Brain microvascular endothelial cell (primary cell): ENCODE measurements at regions not wholly inside any gene's neighbourhood (a gene's known extent, or its start where the extent isn't known, plus 50 kb on each side); places are given as distances from the start of the nearest gene placed in this dataset.

Source experiments
- DNase-seq: peaks from one replicate; pipeline ENCODE4 v3.0.0-alpha.2; 2020
- H3K27ac ChIP-seq: fragments of 250-450 bp; sonication (Bioruptor Pico); 2 replicates; pipeline ENCODE4 v1.5.1; 2020; ENCODE audit warnings: mild to moderate bottlenecking, moderate library complexity
- H3K27me3 ChIP-seq: fragments of 250-450 bp; sonication (Bioruptor Pico); replicated peaks from 2 replicates; pipeline ENCODE4 v1.5.1; 2020; ENCODE audit warnings: mild to moderate bottlenecking
- H3K36me3 ChIP-seq: fragments of 250-450 bp; sonication (Bioruptor Pico); replicated peaks from 2 replicates; pipeline ENCODE4 v1.5.1; 2020; ENCODE audit warnings: mild to moderate bottlenecking
- H3K4me3 ChIP-seq: 2 replicates; pipeline ENCODE4 v1.5.1; 2011; ENCODE audit warnings: low read depth, mild to moderate bottlenecking, control low read depth, low read length, moderate library complexity
- in situ Hi-C: cut with HindIII; loops from 2 replicates; pipeline ENCODE4 v1.10.0; 2017; ENCODE audit warnings: low sequenced_read_pairs, low pct_ligation_motif_present
- TF ChIP-seq, protein P1 (sequence below): IDR thresholded peaks from 2 replicates; pipeline ENCODE4 v1.5.1; 2011; ENCODE audit warnings: low read depth, mild to moderate bottlenecking, moderate library complexity, low read length, control low read depth, inconsistent platforms; ENCODE audit errors: missing control alignments

DNA sequence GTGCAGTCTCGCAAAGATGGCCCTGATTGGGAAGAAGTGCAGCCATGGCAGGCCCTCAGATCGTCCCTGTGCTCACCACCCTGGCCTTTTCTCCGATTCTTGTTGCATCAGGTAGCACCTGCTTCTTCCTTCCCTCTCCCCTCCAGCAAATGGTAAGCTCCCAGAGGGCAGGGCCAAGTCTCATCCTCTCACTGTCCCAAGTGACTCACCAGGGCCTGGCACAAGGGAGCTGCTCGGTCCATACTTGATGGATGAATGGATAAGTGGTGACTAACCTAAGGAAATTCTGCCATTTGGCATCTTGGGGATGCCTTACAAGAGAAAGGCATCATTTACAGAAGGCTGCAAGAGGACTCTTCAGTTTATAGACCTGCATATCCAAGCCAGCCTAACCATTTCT lies 84.9 kb downstream of the ZIC5 start:
- TF ChIP-seq, protein P1, sequence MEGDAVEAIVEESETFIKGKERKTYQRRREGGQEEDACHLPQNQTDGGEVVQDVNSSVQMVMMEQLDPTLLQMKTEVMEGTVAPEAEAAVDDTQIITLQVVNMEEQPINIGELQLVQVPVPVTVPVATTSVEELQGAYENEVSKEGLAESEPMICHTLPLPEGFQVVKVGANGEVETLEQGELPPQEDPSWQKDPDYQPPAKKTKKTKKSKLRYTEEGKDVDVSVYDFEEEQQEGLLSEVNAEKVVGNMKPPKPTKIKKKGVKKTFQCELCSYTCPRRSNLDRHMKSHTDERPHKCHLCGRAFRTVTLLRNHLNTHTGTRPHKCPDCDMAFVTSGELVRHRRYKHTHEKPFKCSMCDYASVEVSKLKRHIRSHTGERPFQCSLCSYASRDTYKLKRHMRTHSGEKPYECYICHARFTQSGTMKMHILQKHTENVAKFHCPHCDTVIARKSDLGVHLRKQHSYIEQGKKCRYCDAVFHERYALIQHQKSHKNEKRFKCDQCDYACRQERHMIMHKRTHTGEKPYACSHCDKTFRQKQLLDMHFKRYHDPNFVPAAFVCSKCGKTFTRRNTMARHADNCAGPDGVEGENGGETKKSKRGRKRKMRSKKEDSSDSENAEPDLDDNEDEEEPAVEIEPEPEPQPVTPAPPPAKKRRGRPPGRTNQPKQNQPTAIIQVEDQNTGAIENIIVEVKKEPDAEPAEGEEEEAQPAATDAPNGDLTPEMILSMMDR: no peak
- Histone ChIP-seq H3K36me3 (no peaks in the 10 kb centered on the region), H3K4me3 (no peak overlapping the region), H3K27me3 (no peaks in the 10 kb centered on the region), H3K27ac (no peak overlapping the region)
- no peak for DNase-seq
- in situ Hi-C loops: no loop called here

- in situ Hi-C loops: no loop called here
- H3K27ac ChIP-seq: no peak overlapping the region
- TF ChIP-seq, protein P1: no peak
- no peak for DNase-seq
- H3K27me3 ChIP-seq: no peaks in the 10 kb centered on the region
- H3K4me3 ChIP-seq: no peak overlapping the region
- no peaks in the 10 kb centered on the region for H3K36me3 ChIP-seq
These were observed 86.7 kb downstream of the ZIC5 start for GRCh38 chr13:99884913-99885312.

GRCh38 chr13:99883805-99884204 lies 87.8 kb downstream of the ZIC5 start:
- H3K4me3 ChIP-seq: no peak overlapping the region
- in situ Hi-C loops: no loop called here
- TF ChIP-seq, protein P1: no peak
- H3K36me3 ChIP-seq: no peaks in the 10 kb centered on the region
- H3K27ac ChIP-seq: no peak overlapping the region
- DNase-seq: no peak
- H3K27me3 ChIP-seq: peaks cover 2% of the 10 kb centered on the region

DNA sequence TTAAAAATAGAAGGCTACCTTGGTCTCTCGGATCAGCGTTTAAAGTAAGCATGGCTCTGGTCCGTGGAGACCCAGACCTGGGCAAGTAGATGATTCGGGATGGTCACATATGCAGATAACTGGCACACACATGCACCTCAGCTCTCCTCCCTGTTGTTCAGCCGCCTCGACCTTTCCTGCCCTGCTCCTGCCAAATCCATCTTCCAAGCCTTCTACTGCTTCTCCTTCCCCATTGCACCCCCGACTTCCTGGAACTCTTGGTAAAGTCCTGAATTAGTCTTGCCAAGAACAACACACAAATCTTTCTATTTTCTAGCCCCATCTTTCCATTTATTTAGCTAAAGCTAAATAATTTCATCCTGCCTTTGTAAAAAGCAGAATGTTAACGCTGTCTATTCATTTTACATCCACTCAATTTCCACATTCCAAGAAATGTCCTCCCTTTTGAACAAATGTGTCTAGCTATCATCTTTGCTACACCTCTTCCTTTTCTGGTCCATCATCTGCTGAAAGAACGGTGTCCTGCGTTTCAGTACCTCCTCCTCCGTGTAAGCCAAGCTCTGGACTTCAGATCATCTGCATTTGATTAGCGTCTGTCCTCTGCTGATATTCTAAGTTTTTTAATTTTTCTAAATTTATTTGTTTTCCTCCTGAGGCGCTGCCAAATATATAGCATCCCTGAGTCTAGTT lies 92.5 kb downstream of the ZIC5 start:
- in situ Hi-C loops: no loop called here
- TF ChIP-seq, protein P1: no peak
- Histone ChIP-seq H3K27ac (no peak overlapping the region), H3K4me3 (no peak overlapping the region), H3K36me3 (no peaks in the 10 kb centered on the region), H3K27me3 (peaks cover 2% of the 10 kb centered on the region)
- DNase-seq: no peak

DNA sequence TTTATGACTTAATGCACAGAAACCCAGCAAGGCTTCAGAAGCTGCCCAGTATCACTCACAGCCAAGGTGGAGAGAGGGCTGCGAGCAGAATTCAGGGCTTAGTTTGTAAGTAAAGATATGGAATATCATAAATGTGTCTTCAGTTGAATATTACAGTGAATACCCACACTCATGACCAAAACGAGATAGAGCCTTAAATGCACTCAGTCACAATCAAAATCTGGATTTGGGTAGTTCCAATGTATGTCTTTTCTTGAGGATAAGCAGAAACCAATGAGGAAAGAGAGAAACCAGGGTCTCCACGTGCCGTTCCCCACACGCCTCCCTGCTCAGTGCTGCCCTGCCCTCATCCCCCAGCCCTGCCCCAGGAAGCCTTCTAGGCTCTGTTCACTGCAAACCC lies 94.9 kb downstream of the ZIC5 start:
- no peaks in the 10 kb centered on the region for H3K36me3 ChIP-seq
- H3K27me3 ChIP-seq: peaks cover 2% of the 10 kb centered on the region
- no peak overlapping the region for H3K27ac ChIP-seq
- H3K4me3 ChIP-seq: no peak overlapping the region
- no peak for DNase-seq
- TF ChIP-seq, protein P1: no peak
- in situ Hi-C loops: no loop called here

DNA sequence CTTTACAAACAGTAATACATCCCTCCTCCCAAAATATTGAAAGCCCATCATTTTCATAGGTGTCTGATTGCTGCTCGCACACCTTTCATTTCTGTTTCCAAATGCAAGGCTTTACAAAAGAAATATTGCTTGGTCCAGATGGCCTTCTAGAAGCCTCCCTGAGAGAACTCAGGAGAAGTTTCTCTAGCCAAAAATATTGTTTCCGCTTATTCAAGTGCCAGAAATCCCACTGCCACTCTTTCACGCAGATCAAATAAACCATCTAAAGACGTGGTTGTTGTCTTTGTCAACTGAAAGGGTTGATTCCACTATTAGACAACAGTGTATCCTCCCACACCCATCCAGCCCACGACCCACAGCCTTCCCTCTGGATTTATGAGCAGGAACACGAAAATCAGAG lies 96.2 kb downstream of the ZIC5 start:
- in situ Hi-C loops: no loop called here
- TF ChIP-seq, protein P1: no peak
- no peak for DNase-seq
- no peaks in the 10 kb centered on the region for H3K36me3 ChIP-seq
- no peak overlapping the region for H3K4me3 ChIP-seq
- peaks cover 2% of the 10 kb centered on the region for H3K27me3 ChIP-seq
- no peak overlapping the region for H3K27ac ChIP-seq
